Activated naive CD4-positive, alpha-beta T cell treated with anti-CD3 and anti-CD28 coated beads for 36 hours (primary cell): ENCODE measurements at regions not wholly inside any gene's neighbourhood (a gene's known extent, or its start where the extent isn't known, plus 50 kb on each side); places are given as distances from the start of the nearest gene placed in this dataset.
"Not testable (repeated sequence)": the region's sequence is repeated elsewhere in the genome, so short reads cannot be mapped to it uniquely, and the experiment has no call there.

Source experiments
- CTCF ChIA-PET: fragments of 350-600 bp; sonication (Branson Sonifier 250); formaldehyde crosslinking; loops from one replicate; lab custom pipeline; 2021; ENCODE audit warnings: antibody characterized with exemption; lab: Charles Lee
- DNase-seq: peaks from one replicate; pipeline ENCODE4 v3.0.0-alpha.2; 2020
- H3K27ac Mint-ChIP-seq: one replicate; pipeline ENCODE4 v1.8.0; 2021; ENCODE audit warnings: mild to moderate bottlenecking, mixed read lengths
- H3K27me3 Mint-ChIP-seq: one replicate; pipeline ENCODE4 v1.8.0; 2021; ENCODE audit warnings: low read depth, mixed read lengths
- H3K36me3 Mint-ChIP-seq: one replicate; pipeline ENCODE4 v1.8.0; 2021; ENCODE audit warnings: low read depth, mixed read lengths
- H3K4me1 Mint-ChIP-seq: one replicate; pipeline ENCODE4 v1.8.0; 2021; ENCODE audit warnings: low read depth, mixed read lengths
- H3K4me3 Mint-ChIP-seq: one replicate; pipeline ENCODE4 v1.8.0; 2021; ENCODE audit warnings: mild to moderate bottlenecking, moderate library complexity, mixed read lengths
- H3K9me3 Mint-ChIP-seq: one replicate; pipeline ENCODE4 v1.8.0; 2021; ENCODE audit warnings: mixed read lengths
- intact Hi-C: fragments of 100-400 bp; cut with micrococcal nuclease; formaldehyde crosslinking; loops from one replicate; pipeline ENCODE4 v1.15.1; 2023

GRCh38 chr17:22304667-22305303 is 612.5 kb downstream of the KCNJ18 start:
- DNase-seq, result no peak
- Mint-ChIP-seq H3K4me3 (no peak overlapping the region), H3K27me3 (no peaks in the 10 kb centered on the region), H3K36me3 (peaks cover 2% of the 10 kb centered on the region), H3K9me3 (peaks cover 24% of the 10 kb centered on the region), H3K27ac (no peak overlapping the region), H3K4me1 (no peaks in the 10 kb centered on the region)
- CTCF ChIA-PET, result no interaction called here
- intact Hi-C loops, result no loop called here

GRCh38 chr17:22305356-22306071 is 613.2 kb downstream of the KCNJ18 start:
- CTCF ChIA-PET, result no interaction called here
- H3K36me3 Mint-ChIP-seq, result peaks cover 2% of the 10 kb centered on the region
- H3K27ac Mint-ChIP-seq, result no peak overlapping the region
- H3K27me3 Mint-ChIP-seq, result no peaks in the 10 kb centered on the region
- DNase-seq, result no peak
- no peaks in the 10 kb centered on the region for H3K4me1 Mint-ChIP-seq
- intact Hi-C loops, result no loop called here
- H3K9me3 Mint-ChIP-seq, result peaks cover 21% of the 10 kb centered on the region
- no peak overlapping the region for H3K4me3 Mint-ChIP-seq

- H3K4me1 Mint-ChIP-seq, H3K4me3 Mint-ChIP-seq, DNase-seq, intact Hi-C loops, H3K27ac Mint-ChIP-seq, H3K27me3 Mint-ChIP-seq, CTCF ChIA-PET, H3K36me3 Mint-ChIP-seq: not testable (repeated sequence)
- H3K9me3 Mint-ChIP-seq, result peaks cover 12% of the 10 kb centered on the region
Measured at GRCh38 chr17:22310292-22310691, 618.0 kb downstream of the KCNJ18 start.

GRCh38 chr17:22310717-22311686 is 618.7 kb downstream of the KCNJ18 start:
- H3K27me3 Mint-ChIP-seq, result no peaks in the 10 kb centered on the region
- intact Hi-C loops, result no loop called here
- no peak overlapping the region for H3K27ac Mint-ChIP-seq
- CTCF ChIA-PET, result no interaction called here
- H3K4me3 Mint-ChIP-seq, result no peak overlapping the region
- DNase-seq, result no peak
- no peaks in the 10 kb centered on the region for H3K4me1 Mint-ChIP-seq
- peaks cover 9% of the 10 kb centered on the region for H3K9me3 Mint-ChIP-seq
- H3K36me3 Mint-ChIP-seq, result no peaks in the 10 kb centered on the region

- H3K4me1 Mint-ChIP-seq, intact Hi-C loops, H3K4me3 Mint-ChIP-seq, H3K27me3 Mint-ChIP-seq, H3K36me3 Mint-ChIP-seq, DNase-seq, H3K27ac Mint-ChIP-seq: not testable (repeated sequence)
- peaks cover 18% of the 10 kb centered on the region for H3K9me3 Mint-ChIP-seq
- CTCF ChIA-PET, result interaction anchor here (0.7 kb wide), 1 partner anchor 48 kb away, joined by 5 read pairs; no protein-coding TSS in a partner anchor
Measured at GRCh38 chr17:22321001-22321400, 628.7 kb downstream of the KCNJ18 start.

GRCh38 chr17:22322893-22323550 is 630.7 kb downstream of the KCNJ18 start:
- DNase-seq, H3K4me1 Mint-ChIP-seq, H3K4me3 Mint-ChIP-seq, H3K27me3 Mint-ChIP-seq, H3K27ac Mint-ChIP-seq, CTCF ChIA-PET, H3K36me3 Mint-ChIP-seq, intact Hi-C loops: not testable (repeated sequence)
- peaks cover 18% of the 10 kb centered on the region for H3K9me3 Mint-ChIP-seq

GRCh38 chr17:22337467-22337866 is 645.1 kb downstream of the KCNJ18 start:
- DNase-seq, result no peak
- Mint-ChIP-seq H3K4me1 (no peaks in the 10 kb centered on the region), H3K4me3 (no peak overlapping the region), H3K9me3 (peaks cover 1% of the 10 kb centered on the region), H3K27me3 (no peaks in the 10 kb centered on the region), H3K36me3 (no peaks in the 10 kb centered on the region), H3K27ac (no peak overlapping the region)
- intact Hi-C loops, result no loop called here
- CTCF ChIA-PET, result no interaction called here

- H3K9me3 Mint-ChIP-seq, H3K27ac Mint-ChIP-seq, CTCF ChIA-PET, H3K27me3 Mint-ChIP-seq, H3K36me3 Mint-ChIP-seq, H3K4me1 Mint-ChIP-seq, H3K4me3 Mint-ChIP-seq, intact Hi-C loops, DNase-seq: not testable (repeated sequence)
Measured at GRCh38 chr17:22356603-22357002, 664.3 kb downstream of the KCNJ18 start.

GRCh38 chr17:22370988-22371387 is 678.7 kb downstream of the KCNJ18 start:
- H3K4me3 Mint-ChIP-seq, CTCF ChIA-PET, H3K27ac Mint-ChIP-seq, H3K36me3 Mint-ChIP-seq, H3K4me1 Mint-ChIP-seq, DNase-seq, H3K27me3 Mint-ChIP-seq, intact Hi-C loops: not testable (repeated sequence)
- peaks cover 22% of the 10 kb centered on the region for H3K9me3 Mint-ChIP-seq

- CTCF ChIA-PET, result no interaction called here
- no peaks in the 10 kb centered on the region for H3K27me3 Mint-ChIP-seq
- H3K4me3 Mint-ChIP-seq, result no peak overlapping the region
- DNase-seq, result no peak
- H3K4me1 Mint-ChIP-seq, result no peaks in the 10 kb centered on the region
- peaks cover 22% of the 10 kb centered on the region for H3K9me3 Mint-ChIP-seq
- intact Hi-C loops, result no loop called here
- H3K36me3 Mint-ChIP-seq, result no peaks in the 10 kb centered on the region
- H3K27ac Mint-ChIP-seq, result no peak overlapping the region
Measured at GRCh38 chr17:22373911-22374310, 681.6 kb downstream of the KCNJ18 start.

GRCh38 chr17:22374741-22375140 is 682.4 kb downstream of the KCNJ18 start:
- CTCF ChIA-PET, result no interaction called here
- Mint-ChIP-seq H3K36me3 (no peaks in the 10 kb centered on the region), H3K4me3 (no peak overlapping the region), H3K4me1 (no peaks in the 10 kb centered on the region), H3K9me3 (peaks cover 21% of the 10 kb centered on the region), H3K27me3 (no peaks in the 10 kb centered on the region), H3K27ac (no peak overlapping the region)
- intact Hi-C loops, result no loop called here
- DNase-seq, result no peak

- intact Hi-C loops, H3K4me3 Mint-ChIP-seq, H3K4me1 Mint-ChIP-seq, H3K27me3 Mint-ChIP-seq, H3K27ac Mint-ChIP-seq, H3K9me3 Mint-ChIP-seq, CTCF ChIA-PET, DNase-seq, H3K36me3 Mint-ChIP-seq: not testable (repeated sequence)
Measured at GRCh38 chr17:22376747-22377146, 684.4 kb downstream of the KCNJ18 start.
